GM21423 (cell line): ENCODE measurements at regions not wholly inside any gene's neighbourhood (a gene's known extent, or its start where the extent isn't known, plus 50 kb on each side); places are given as distances from the start of the nearest gene placed in this dataset.

Experiments used
- ATAC-seq: cut with Tn5 transposase; IDR thresholded peaks from one replicate; pipeline ENCODE4 v1.9.1; 2021; ENCODE audit warnings: mild to moderate bottlenecking, moderate library complexity; ENCODE audit not compliant: unreplicated experiment

- ATAC-seq = no peak
These were observed 324.1 kb downstream of the CYP26B1 start for GRCh38 chr2:71823526-71823925.

- ATAC-seq = no peak
These were observed 325.2 kb downstream of the CYP26B1 start for GRCh38 chr2:71822463-71822862.

DNA sequence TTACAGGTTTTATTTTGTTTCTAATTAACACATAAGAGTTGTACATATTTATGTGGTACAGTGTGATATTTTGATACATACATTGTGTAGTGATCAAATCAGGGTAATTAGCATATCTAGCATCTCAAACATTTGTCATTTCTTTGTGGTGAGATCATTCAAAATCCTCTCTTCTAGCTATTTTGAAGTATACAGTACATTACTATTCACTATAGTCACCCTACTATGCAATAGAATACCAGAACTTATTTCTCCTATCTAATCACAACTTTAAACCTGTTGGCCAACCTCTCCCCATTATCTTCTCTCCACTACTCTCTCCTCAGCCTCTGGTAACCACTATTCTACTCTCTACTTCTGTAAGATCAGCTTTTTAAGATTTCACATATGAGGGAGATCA is 325.8 kb downstream of the CYP26B1 start:
- no peak for ATAC-seq

- ATAC-seq = no peak
These were observed 330.8 kb downstream of the CYP26B1 start for GRCh38 chr2:71816815-71817214.

DNA sequence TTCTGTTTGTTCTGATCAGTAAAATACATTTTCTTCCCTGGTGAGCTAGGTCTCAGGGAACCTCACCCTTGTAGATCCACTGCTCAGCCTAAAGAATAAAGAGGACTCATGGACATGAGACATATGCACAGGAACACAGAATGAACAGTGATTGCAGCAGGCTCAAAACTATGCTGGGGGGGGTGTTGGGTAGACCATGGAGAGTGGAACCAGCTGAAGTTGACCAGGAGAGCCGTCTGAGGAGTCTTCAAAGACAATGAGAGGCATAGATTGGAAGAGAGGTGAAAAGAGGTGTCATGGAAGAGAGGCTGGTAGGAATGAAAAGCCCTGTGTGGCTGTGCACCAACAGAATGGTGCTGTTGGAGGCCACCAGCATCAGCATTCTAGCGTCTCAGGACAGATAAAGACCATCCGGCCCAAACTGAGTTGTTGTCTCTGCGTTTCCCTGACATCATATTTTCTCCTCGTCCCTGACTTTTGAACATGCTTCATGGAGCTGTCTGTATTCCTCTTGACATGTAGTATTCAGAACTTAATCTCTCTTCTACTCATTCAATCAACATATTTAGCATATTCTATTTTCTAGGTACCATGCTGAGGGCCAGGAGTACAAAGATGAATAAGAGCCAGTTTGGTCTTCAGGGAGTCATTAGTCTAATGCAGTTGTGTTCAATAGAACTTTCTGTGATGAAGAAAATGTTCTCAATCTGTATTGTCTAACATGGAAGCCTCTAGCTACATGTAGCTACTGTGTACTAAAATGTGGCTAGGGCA is 331.8 kb downstream of the CYP26B1 start:
- ATAC-seq = no peak

DNA sequence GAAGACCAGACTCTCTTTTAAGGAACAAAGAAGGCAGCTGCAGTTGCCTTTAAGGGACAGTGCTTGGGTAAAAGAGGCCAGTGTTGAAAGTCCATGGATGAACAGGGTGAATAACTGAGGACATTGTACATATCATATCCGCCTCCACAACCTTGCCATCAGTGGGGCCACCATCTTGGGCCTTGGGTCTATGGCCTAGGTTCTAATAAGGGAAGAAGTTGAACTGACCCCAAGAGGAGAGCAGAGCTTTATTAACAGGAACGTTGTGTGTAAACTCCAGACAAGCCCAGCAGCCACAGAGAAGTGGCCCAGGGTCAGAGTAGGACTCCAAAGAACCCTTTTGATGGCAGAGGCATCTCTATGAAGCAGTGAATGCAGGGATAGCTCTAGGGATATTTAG is 332.8 kb downstream of the CYP26B1 start:
- ATAC-seq = no peak

DNA sequence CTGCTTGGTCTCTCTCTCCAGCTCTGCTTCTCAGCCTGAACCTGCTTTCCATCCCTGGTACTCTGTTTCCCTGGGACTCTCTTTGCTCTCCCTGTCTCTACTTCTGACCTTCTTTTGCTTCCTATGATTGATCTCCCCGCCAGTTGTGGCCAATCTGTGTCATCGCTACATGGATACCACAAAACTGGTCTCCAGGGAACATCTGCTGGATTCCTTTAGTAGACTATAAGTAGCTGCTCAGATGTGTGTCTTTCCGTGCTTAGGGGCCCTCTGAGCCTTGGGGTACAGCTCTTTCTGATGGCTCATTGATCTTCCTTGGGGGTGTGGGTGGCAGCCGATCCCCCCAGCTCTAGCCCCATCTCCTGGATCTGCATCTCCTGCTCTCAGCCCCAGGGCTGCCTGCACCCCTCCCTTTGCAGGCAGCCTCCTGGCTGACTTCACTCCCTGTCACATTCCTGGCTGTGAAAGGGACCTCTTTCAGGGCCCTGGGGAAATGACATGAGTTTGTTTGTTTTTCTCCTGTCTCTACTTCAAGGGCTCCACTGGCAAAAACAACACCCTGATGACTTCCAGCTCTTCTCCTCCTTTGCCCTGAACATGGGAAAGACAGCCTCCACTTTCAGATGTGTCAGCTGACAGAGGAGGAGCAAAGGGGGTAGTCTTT is 333.7 kb downstream of the CYP26B1 start:
- no peak for ATAC-seq

DNA sequence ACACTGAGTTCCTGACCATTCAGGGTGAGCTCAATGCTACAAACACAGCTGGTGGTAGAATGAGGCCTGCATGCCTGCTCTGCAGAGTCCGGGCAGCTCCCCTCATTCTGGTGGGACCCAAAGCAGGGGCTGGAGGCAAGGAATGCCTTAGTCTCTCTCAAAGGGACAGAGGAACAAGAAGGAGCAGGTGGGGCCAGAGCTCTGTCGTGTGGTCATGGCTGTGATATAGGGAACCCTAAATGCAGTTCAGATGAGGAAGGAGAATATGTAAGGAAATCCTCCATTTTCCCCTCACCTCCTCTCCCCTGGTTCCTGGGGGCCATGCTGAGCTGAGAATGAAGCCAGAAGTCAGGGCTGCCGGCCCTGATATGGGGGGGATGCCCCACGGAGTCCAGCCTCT is 334.3 kb downstream of the CYP26B1 start:
- ATAC-seq = no peak

DNA sequence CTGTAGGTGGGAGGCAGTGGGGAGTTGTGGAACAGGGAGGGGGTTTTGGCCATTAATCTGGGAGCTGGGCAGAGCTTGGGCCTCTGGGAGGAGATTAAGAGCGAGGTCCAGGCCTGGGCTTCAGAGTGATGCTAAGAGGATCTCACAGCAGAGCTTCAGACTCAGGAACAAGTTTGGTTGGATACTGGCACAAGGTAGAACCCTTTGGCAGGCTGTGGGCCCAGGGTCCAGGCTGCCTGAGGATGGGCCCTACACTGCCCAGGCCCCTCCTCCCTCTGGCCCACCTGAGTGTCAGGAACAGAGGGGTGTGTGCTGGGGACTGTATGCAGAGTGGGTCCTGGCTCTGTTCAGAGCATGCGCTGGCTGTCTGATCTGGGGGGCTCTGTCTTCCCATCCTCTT is 334.9 kb downstream of the CYP26B1 start:
- ATAC-seq = no peak

DNA sequence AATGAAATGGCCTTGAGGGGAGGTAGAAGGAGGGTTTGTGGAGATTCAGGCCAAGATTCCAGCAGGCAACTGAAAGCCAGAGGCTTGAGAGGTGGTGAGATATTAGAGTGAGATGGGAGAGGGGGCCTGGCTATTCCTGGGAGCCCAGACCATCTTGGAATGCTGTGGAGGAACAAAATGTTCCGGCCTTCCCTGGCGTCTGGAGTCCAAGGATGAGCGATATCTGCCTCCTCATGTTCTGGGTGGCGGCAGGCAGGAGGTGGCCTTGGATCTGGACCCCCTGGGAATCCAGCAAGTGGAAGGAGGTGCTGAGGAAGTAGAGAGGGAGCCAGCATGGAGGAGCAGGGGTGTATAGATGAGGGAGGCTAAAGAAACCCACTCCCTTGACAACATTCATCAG is 335.9 kb downstream of the CYP26B1 start:
- ATAC-seq = no peak

DNA sequence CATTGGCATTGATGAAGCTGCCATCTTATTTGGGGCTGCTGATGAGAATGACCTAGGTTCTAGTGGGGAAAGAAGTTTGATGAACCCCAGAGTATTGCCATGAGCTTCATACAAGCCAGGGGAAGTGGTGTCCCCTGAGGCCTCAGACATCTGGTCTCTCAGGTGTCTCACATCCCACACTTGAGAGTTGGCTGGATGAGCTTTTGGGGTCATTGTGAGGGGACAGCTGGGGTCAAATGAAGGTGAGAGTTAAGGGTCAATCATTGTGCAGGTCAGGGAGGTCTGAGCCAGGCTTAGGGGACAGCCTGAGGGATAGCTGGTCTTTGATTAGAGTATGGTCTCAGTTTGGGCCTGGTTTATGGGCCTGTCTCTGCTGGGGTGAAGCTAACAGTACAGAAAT is 336.5 kb downstream of the CYP26B1 start:
- ATAC-seq = no peak

DNA sequence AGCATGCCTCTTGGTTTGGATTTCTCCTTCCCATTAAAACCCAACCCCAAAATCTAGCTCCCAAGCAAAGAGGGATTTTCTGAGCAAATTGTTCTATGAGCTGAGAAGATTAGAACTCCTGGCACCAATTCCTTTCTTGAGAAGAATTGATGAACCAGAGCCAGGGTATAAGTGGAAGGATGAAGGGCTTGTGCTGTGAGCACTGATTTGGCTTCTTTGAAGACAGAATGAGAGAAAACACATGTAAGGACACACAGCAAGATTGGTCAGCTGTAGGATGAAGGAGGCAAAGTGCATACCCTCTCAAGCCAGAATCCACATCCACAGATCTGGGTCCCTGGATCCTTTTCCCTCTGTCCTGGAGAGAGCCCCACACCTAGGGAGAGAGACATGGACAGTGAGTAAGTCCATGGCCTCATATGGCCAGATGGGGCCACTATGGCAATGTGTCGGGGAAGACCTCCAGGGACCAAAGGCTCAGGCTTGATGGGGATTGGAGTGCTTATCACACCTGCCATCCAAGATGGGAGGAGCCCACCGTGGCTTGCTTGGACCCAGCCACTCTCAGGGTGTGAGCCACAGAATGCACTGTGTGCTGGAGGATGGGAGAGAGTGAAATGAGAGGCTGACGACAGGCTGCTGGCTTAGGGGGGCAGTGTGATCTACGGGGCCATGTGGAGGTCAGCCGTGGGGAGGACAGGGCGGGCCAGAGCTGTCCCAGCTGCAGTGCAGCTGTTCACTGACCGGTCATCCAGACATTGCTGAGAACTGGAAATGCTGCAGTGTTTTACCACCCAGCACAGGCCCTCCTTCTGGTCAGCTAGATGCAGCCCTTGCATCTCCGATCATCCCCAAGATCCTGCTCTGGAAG is 339.8 kb downstream of the CYP26B1 start:
- ATAC-seq = no peak

GRCh38 chr2:71806432-71806831 is 341.2 kb downstream of the CYP26B1 start:
- ATAC-seq = no peak

GRCh38 chr2:71804281-71804751 is 343.3 kb downstream of the CYP26B1 start:
- no peak for ATAC-seq

- ATAC-seq = no peak
These were observed 344.3 kb downstream of the CYP26B1 start for GRCh38 chr2:71803398-71803797.

- ATAC-seq = no peak
These were observed 345.1 kb downstream of the CYP26B1 start for GRCh38 chr2:71802556-71802955.

- no peak for ATAC-seq
These were observed 345.7 kb downstream of the CYP26B1 start for GRCh38 chr2:71801969-71802368.

GRCh38 chr2:71801556-71801955 is 346.1 kb downstream of the CYP26B1 start:
- ATAC-seq = no peak

DNA sequence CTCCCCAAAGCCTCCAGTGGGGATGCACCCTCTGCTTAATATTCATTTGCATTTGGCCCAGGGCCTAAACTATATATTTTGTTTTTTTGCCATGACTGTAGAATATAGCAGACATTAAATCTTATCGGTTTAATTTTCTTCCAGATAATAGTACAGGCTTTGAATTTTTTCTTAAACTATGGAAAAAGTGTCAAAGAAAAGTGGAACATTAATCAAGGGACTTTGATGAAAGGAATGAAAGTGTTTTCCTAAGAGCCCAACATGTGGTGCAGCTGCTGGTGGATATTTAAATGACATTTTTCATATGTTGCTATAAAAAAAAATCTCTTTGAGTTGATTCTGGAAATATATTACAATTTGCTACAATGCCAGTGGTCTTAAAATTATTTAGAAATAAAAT is 346.8 kb downstream of the CYP26B1 start:
- ATAC-seq = no peak

DNA sequence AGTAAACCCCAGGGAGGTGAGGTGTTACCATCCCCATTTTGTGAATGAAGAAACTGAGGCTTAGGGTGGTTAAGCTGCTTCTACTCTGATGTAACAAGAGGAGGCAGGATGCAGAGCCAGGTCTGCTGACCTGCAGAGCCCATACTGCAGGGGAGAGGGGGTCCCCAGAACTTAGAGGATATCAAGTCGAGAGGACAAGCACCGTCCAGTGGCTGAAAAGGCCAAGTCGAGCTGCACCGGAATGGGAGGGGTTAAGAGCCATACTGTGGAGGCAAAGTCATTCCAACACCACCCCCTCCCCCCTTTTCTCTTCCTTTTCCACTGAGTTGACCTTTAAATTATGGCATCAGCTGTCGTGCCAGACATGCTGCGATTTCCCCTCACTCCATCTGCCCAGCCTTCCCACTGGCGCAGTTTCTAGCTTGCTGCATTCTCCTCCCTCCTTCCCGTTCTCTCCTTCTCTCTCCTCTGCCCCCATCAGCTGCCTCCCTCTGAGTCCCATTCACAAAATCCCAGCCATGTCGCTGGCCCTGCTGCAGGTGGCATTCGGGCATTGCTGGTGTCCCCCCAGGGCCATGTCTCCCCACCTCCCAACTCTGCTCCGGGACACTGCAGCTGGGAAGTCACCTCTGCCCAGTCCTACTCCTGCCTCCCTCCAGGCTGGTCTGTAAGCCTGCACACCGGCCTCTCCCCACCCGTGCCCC is 346.9 kb downstream of the DYSF start:
- no peak for ATAC-seq

- no peak for ATAC-seq
These were observed 345.7 kb downstream of the DYSF start for GRCh38 chr2:71799013-71799575.
